HepG2 (cell line): ENCODE measurements at regions not wholly inside any gene's neighbourhood (a gene's known extent, or its start where the extent isn't known, plus 50 kb on each side); places are given as distances from the start of the nearest gene placed in this dataset.
"Not testable (repeated sequence)": the region's sequence is repeated elsewhere in the genome, so short reads cannot be mapped to it uniquely, and the experiment has no call there.

Source experiments
- ATAC-seq: fragments of 200-7000 bp; cut with Tn5 transposase; 3 replicates; pipeline ENCODE4 v1.9.1; 2020; ENCODE audit warnings: mild to moderate bottlenecking, moderate library complexity
- BruUV-seq: library from RNA; stranded (reverse); fragments of 400-500 nt; replicated peaks from 2 replicates; lab custom pipeline; 2021; lab: Mats Ljungman, UMichigan
- CTCF ChIA-PET: fragments of 300-600 bp; formaldehyde crosslinking; extraction: SDS; loops from one replicate; lab custom pipeline; 2021; ENCODE audit warnings: low total read pairs, inconsistent platforms, low intra/inter-chr PET ratio; lab: Yijun Ruan, JAX
- POLR2A ChIA-PET: fragments of 350-600 bp; sonication (Branson Sonifier 250); formaldehyde crosslinking; loops from one replicate; lab custom pipeline; 2020; ENCODE audit warnings: antibody characterized with exemption, inconsistent platforms; lab: Yijun Ruan, JAX
- DNase-seq: peaks from one replicate; pipeline ENCODE4 v3.0.0-alpha.2; 2015; ENCODE audit warnings: low spot score
- FAIRE-seq: peaks from 3 replicates; lab custom pipeline; 2011; peaks lifted over from hg19 to GRCh38; lab: Jason Lieb, UNC
- H2AFZ ChIP-seq: one replicate; pipeline ENCODE4 v1.6.1; 2011; ENCODE audit warnings: low read length, inconsistent platforms
- H3K27ac ChIP-seq: fragments of 300-600 bp; 3 replicates; pipeline ENCODE4 v1.8.0; 2011; ENCODE audit warnings: mixed run types, mild to moderate bottlenecking, mixed read lengths, low read length, inconsistent platforms; ENCODE audit not compliant: insufficient read depth; ENCODE audit errors: extremely low read length
- H3K27me3 ChIP-seq, 2 experiments: fragments of 200-600 bp in 1 of 2; 2 replicates in 1 of 2; 3 replicates in 1 of 2; pipeline versions ENCODE4 v1.6.0 to v1.8.0; 2011; ENCODE audit warnings: low read length in 2 of 2, mild to moderate bottlenecking in 2 of 2, moderate library complexity in 2 of 2, inconsistent platforms in 1 of 2; ENCODE audit not compliant: insufficient read depth in 2 of 2, control insufficient read depth in 1 of 2
- H3K36me3 ChIP-seq, 2 experiments: fragments of 200-600 bp in 1 of 2; replicated peaks in 1 of 2; 2 replicates in 1 of 2; 3 replicates in 1 of 2; pipeline versions ENCODE4 v1.5.1 to v1.8.0; 2011; ENCODE audit warnings: low read length in 2 of 2, inconsistent platforms in 1 of 2; ENCODE audit not compliant: insufficient read depth in 2 of 2, control insufficient read depth in 1 of 2
- H3K4me1 ChIP-seq: 2 replicates; pipeline ENCODE4 v1.5.1; 2012; ENCODE audit warnings: low read length, inconsistent platforms; ENCODE audit not compliant: insufficient read depth
- H3K4me2 ChIP-seq: 2 replicates; pipeline ENCODE4 v1.6.0; 2011; ENCODE audit warnings: low read depth, low read length, inconsistent platforms
- H3K4me3 ChIP-seq, 3 experiments: fragments of 200-600 bp in 1 of 3; sonication (generic), shearing (Covaris generic) in 1 of 3; replicated peaks in 1 of 3; 2 replicates each; pipeline ENCODE4 v1.5.1; 2011 to 2016; ENCODE audit warnings: low read length in 3 of 3, inconsistent platforms in 2 of 3, low read depth in 2 of 3, mild to moderate bottlenecking in 2 of 3, control low read depth in 1 of 3, mixed read lengths in 1 of 3; ENCODE audit not compliant: insufficient read depth in 1 of 3
- H3K79me2 ChIP-seq: one replicate; pipeline ENCODE4 v1.6.1; 2011; ENCODE audit warnings: low read length, inconsistent platforms; ENCODE audit not compliant: insufficient read depth
- H3K9ac ChIP-seq: 2 replicates; pipeline ENCODE4 v1.6.0; 2011; ENCODE audit warnings: mild to moderate bottlenecking, low read depth, low read length, inconsistent platforms; ENCODE audit not compliant: insufficient read depth
- H3K9me3 ChIP-seq: 2 replicates; pipeline ENCODE4 v1.5.1; 2012; ENCODE audit warnings: mild to moderate bottlenecking, low read length
- H4K20me1 ChIP-seq: 2 replicates; pipeline ENCODE4 v1.6.0; 2011; ENCODE audit warnings: inconsistent platforms, mild to moderate bottlenecking, low read length, moderate library complexity; ENCODE audit not compliant: insufficient read depth
- WGBS: methylation state at CpG from one replicate; pipeline ENCODE4 v1.1.6; 2017; ENCODE audit warnings: low lambda C conversion rate; 5-methylcytosine and 5-hydroxymethylcytosine counted together
- in situ Hi-C: cut with HindIII; loops from 2 replicates; pipeline ENCODE4 v1.10.0; 2017; ENCODE audit warnings: low pct_unique_long_range_greater_than_20kb; ENCODE audit not compliant: extremely low pct_ligation_motif_present
- intact Hi-C: fragments of 100-400 bp; cut with micrococcal nuclease; formaldehyde crosslinking; loops from one replicate; pipeline ENCODE4 v1.10.0; 2022; ENCODE audit not compliant: unreplicated experiment
- TF ChIP-seq, protein P1 (sequence below): sonication (generic); formaldehyde crosslinking; IDR thresholded peaks from 2 replicates; pipeline ENCODE4 v1.9.0; 2021; ENCODE audit warnings: mild to moderate bottlenecking, missing genetic modification reagents

DNA sequence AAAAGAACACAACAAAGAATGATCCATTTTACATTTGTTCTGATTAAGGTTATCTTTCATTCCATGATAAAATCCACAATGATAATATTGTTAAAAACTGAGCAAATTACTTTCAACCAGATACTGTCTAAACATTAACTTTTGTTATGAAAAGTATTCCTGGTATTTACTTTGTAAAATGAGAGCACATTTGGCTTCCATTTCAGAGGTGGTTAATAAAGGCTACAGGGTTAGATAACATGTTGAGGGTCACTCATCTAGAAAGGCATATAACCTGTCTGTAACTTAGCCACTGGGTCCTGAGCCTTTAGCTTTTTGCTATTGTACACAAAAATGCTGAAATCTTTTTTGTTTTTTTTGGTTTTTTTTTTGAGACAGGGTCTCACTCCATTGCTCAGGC, 99.3 kb downstream of the ANXA2R start (continued):
- TF ChIP-seq, protein P1, sequence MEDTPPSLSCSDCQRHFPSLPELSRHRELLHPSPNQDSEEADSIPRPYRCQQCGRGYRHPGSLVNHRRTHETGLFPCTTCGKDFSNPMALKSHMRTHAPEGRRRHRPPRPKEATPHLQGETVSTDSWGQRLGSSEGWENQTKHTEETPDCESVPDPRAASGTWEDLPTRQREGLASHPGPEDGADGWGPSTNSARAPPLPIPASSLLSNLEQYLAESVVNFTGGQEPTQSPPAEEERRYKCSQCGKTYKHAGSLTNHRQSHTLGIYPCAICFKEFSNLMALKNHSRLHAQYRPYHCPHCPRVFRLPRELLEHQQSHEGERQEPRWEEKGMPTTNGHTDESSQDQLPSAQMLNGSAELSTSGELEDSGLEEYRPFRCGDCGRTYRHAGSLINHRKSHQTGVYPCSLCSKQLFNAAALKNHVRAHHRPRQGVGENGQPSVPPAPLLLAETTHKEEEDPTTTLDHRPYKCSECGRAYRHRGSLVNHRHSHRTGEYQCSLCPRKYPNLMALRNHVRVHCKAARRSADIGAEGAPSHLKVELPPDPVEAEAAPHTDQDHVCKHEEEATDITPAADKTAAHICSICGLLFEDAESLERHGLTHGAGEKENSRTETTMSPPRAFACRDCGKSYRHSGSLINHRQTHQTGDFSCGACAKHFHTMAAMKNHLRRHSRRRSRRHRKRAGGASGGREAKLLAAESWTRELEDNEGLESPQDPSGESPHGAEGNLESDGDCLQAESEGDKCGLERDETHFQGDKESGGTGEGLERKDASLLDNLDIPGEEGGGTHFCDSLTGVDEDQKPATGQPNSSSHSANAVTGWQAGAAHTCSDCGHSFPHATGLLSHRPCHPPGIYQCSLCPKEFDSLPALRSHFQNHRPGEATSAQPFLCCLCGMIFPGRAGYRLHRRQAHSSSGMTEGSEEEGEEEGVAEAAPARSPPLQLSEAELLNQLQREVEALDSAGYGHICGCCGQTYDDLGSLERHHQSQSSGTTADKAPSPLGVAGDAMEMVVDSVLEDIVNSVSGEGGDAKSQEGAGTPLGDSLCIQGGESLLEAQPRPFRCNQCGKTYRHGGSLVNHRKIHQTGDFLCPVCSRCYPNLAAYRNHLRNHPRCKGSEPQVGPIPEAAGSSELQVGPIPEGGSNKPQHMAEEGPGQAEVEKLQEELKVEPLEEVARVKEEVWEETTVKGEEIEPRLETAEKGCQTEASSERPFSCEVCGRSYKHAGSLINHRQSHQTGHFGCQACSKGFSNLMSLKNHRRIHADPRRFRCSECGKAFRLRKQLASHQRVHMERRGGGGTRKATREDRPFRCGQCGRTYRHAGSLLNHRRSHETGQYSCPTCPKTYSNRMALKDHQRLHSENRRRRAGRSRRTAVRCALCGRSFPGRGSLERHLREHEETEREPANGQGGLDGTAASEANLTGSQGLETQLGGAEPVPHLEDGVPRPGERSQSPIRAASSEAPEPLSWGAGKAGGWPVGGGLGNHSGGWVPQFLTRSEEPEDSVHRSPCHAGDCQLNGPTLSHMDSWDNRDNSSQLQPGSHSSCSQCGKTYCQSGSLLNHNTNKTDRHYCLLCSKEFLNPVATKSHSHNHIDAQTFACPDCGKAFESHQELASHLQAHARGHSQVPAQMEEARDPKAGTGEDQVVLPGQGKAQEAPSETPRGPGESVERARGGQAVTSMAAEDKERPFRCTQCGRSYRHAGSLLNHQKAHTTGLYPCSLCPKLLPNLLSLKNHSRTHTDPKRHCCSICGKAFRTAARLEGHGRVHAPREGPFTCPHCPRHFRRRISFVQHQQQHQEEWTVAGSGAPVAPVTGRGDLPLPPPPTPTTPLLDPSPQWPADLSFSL (CRISPR knock-in tag) = no peak

DNA sequence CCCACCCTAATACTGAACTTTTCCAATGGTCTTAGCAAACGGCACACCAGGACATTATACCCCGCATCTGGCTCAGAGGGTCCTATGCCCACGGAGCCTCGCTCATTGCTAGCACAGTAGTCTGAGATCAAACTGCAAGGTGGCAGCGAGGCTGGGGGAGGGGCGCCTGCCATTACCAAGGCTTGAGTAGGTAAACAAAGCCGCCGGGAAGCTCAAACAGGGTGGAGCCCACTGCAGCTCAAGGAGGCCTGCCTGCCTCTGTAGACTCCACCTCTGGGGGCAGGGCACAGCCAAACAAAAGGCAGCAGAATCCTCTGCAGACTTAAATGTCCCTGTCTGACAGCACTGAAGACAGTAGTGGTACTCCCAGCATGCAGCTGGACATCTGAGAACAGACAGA, 108.1 kb downstream of the ANXA2R start:
- H3K4me3 ChIP-seq, H2AFZ ChIP-seq, H3K9ac ChIP-seq, FAIRE-seq, ATAC-seq, H3K79me2 ChIP-seq, H3K4me2 ChIP-seq, POLR2A ChIA-PET, H3K4me1 ChIP-seq, in situ Hi-C loops, BruUV-seq, H3K9me3 ChIP-seq, DNase-seq, H3K27me3 ChIP-seq, H3K27ac ChIP-seq, intact Hi-C loops, H4K20me1 ChIP-seq, CTCF ChIA-PET, H3K36me3 ChIP-seq: not testable (repeated sequence)
- WGBS = no CpG with 5 or more reads among the region's 8 CpGs

DNA sequence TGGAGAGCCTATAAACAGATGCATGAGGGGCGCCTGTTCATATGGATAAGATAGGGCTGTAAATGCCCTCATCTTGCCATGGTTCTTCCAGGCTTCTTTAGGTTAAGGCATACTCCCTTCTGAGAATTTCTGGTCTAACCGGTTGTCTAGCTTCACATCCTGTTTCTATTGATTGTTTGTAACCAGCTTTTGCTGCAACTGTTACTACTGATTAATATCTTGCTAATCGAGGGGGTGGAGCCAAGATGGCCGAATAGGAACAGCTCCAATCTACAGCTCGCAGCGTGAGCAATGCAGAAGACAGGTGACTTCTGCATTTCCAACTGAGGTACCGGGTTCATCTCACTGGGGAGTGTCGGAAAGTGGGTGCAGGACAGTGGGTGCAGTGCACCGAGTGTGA, 108.7 kb downstream of the ANXA2R start:
- DNase-seq, CTCF ChIA-PET, H3K4me2 ChIP-seq, FAIRE-seq, intact Hi-C loops, BruUV-seq, ATAC-seq, H3K27me3 ChIP-seq, in situ Hi-C loops, H2AFZ ChIP-seq, H3K27ac ChIP-seq, H3K79me2 ChIP-seq, H3K9me3 ChIP-seq, POLR2A ChIA-PET, H4K20me1 ChIP-seq, H3K9ac ChIP-seq, H3K36me3 ChIP-seq, H3K4me3 ChIP-seq, H3K4me1 ChIP-seq: not testable (repeated sequence)
- 68% methylated on average over 9 of the region's 9 CpGs for WGBS
